GM12878 (cell line): ENCODE measurements at regions not wholly inside any gene's neighbourhood (a gene's known extent, or its start where the extent isn't known, plus 50 kb on each side); places are given as distances from the start of the nearest gene placed in this dataset.

Experiments used
- ATAC-seq: fragments of 200-7000 bp; cut with Tn5 transposase; 3 replicates; pipeline ENCODE4 v1.9.1; 2020; ENCODE audit warnings: mild to moderate bottlenecking, moderate library complexity
- BruUV-seq: library from RNA; stranded (reverse); fragments of 400-500 nt; replicated peaks from 2 replicates; lab custom pipeline; 2021; lab: Mats Ljungman, UMichigan
- CTCF ChIA-PET: fragments of 300-600 bp; sonication (Branson Sonifier 250); formaldehyde crosslinking; extraction: SDS; loops from one replicate; lab custom pipeline; 2021; ENCODE audit warnings: inconsistent platforms; lab: Yijun Ruan, JAX
- POLR2A ChIA-PET: fragments of 350-600 bp; formaldehyde crosslinking; extraction: SDS; loops from one replicate; lab custom pipeline; 2021; ENCODE audit warnings: inconsistent platforms; lab: Charles Lee
- RAD21 ChIA-PET: fragments of 300-600 bp; sonication (Branson Sonifier 250); formaldehyde crosslinking; loops from one replicate; lab custom pipeline; 2023; ENCODE audit warnings: antibody characterized with exemption; ENCODE audit not compliant: unreplicated experiment; lab: Charles Lee
- SMC1A ChIA-PET: fragments of 300-600 bp; sonication (Branson Sonifier 250); formaldehyde crosslinking; loops from one replicate; lab custom pipeline; 2023; ENCODE audit not compliant: unreplicated experiment, uncharacterized antibody; lab: Charles Lee
- DNase-seq: peaks from one replicate; pipeline ENCODE4 v3.0.0-alpha.2; 2011; ENCODE audit warnings: low read depth, low spot score
- FAIRE-seq: peaks from 3 replicates; lab custom pipeline; 2011; peaks lifted over from hg19 to GRCh38; lab: Jason Lieb, UNC
- H2AFZ ChIP-seq: 2 replicates; pipeline ENCODE4 v1.6.0; 2011; ENCODE audit warnings: low read depth, low read length, control low read depth; ENCODE audit not compliant: control insufficient read depth
- H3K27ac ChIP-seq: 2 replicates; pipeline ENCODE4 v1.5.1; 2011; ENCODE audit warnings: control low read depth; ENCODE audit not compliant: control insufficient read depth, insufficient read depth
- H3K27me3 ChIP-seq, 2 experiments: replicated peaks in 1 of 2; 2 replicates each; pipeline versions ENCODE4 v1.6.0 to v1.6.1; 2011; ENCODE audit warnings: low read length in 1 of 2; ENCODE audit not compliant: control insufficient read depth in 2 of 2, insufficient read depth in 2 of 2
- H3K36me3 ChIP-seq, 2 experiments: 2 replicates each; pipeline ENCODE4 v1.5.1; 2011; ENCODE audit warnings: low read length in 1 of 2; ENCODE audit not compliant: control insufficient read depth in 2 of 2, insufficient read depth in 2 of 2
- H3K4me1 ChIP-seq: 2 replicates; pipeline ENCODE4 v1.6.1; 2011; ENCODE audit warnings: mild to moderate bottlenecking, low read length, moderate library complexity, mixed read lengths; ENCODE audit not compliant: control insufficient read depth, insufficient read depth
- H3K4me2 ChIP-seq: 2 replicates; pipeline ENCODE4 v1.6.0; 2011; ENCODE audit warnings: control low read depth; ENCODE audit not compliant: control insufficient read depth, insufficient read depth
- H3K4me3 ChIP-seq: fragments of 200-600 bp; sonication (generic); 2 replicates; pipeline ENCODE4 v1.5.1; 2016
- H3K79me2 ChIP-seq: 2 replicates; pipeline ENCODE4 v1.6.0; 2011; ENCODE audit warnings: low read length; ENCODE audit not compliant: control insufficient read depth, insufficient read depth
- H3K9ac ChIP-seq: 2 replicates; pipeline ENCODE4 v1.8.0; 2011; ENCODE audit warnings: low read length, control low read depth, mixed read lengths; ENCODE audit not compliant: control insufficient read depth, insufficient read depth
- H3K9me3 ChIP-seq: replicated peaks from 3 replicates; pipeline ENCODE4 v1.5.1; 2011; ENCODE audit warnings: mild to moderate bottlenecking, low read length; ENCODE audit not compliant: control insufficient read depth, insufficient read depth
- H4K20me1 ChIP-seq: 2 replicates; pipeline ENCODE4 v1.6.0; 2011; ENCODE audit not compliant: control insufficient read depth, insufficient read depth
- BMI1 ChIP-seq: fragments of 450-650 bp; IDR thresholded peaks from 2 replicates; pipeline ENCODE4 v1.6.1; 2016; ENCODE audit warnings: mild to moderate bottlenecking, moderate library complexity, borderline replicate concordance
- CBX5 ChIP-seq: sonication (generic); IDR thresholded peaks from 2 replicates; pipeline ENCODE4 v1.6.1; 2016; ENCODE audit warnings: low read depth, moderate library complexity, mild to moderate bottlenecking, inconsistent platforms
- CREB1 ChIP-seq: IDR thresholded peaks from 2 replicates; pipeline ENCODE4 v1.6.1; 2012; ENCODE audit warnings: low read depth, mild to moderate bottlenecking, inconsistent platforms
- FOS ChIP-seq: IDR thresholded peaks from 3 replicates; pipeline ENCODE4 v1.6.1; 2011; ENCODE audit warnings: borderline replicate concordance; ENCODE audit not compliant: insufficient read length; ENCODE audit errors: extremely low read depth
- MYB ChIP-seq: fragments of 150-350 bp; IDR thresholded peaks from 2 replicates; pipeline ENCODE4 v1.6.1; 2014; ENCODE audit warnings: mild to moderate bottlenecking, low read depth, low read length, borderline replicate concordance
- MYC ChIP-seq: IDR thresholded peaks from 2 replicates; pipeline ENCODE4 v1.6.1; 2011; ENCODE audit warnings: mild to moderate bottlenecking, low read length, moderate library complexity, inconsistent platforms; ENCODE audit not compliant: insufficient read depth, insufficient replicate concordance, insufficient read length, severe bottlenecking
- PAX5 ChIP-seq: IDR thresholded peaks from 2 replicates; pipeline ENCODE4 v1.6.1; 2011; ENCODE audit warnings: low read depth, low read length, borderline replicate concordance
- POLR2A ChIP-seq: IDR thresholded peaks from 2 replicates; pipeline ENCODE4 v1.6.1; 2011; ENCODE audit warnings: low read depth, mild to moderate bottlenecking, low read length
- POLR2AphosphoS5 ChIP-seq: IDR thresholded peaks from 2 replicates; pipeline ENCODE4 v1.6.1; 2011; ENCODE audit warnings: mild to moderate bottlenecking, low read length, inconsistent platforms
- RCOR1 ChIP-seq: conservative IDR thresholded peaks from 2 replicates; pipeline ENCODE4 v1.6.1; 2012; ENCODE audit warnings: low read depth, low read length, improper control_type of control experiment
- RFX5 ChIP-seq: IDR thresholded peaks from 2 replicates; pipeline ENCODE4 v1.6.1; 2011; ENCODE audit warnings: low read depth, low read length, improper control_type of control experiment
- WGBS: methylation state at CpG from one replicate; pipeline ENCODE4 v1.1.6; 2016; ENCODE audit warnings: low lambda C conversion rate; ENCODE audit not compliant: insufficient replicate concordance, insufficient coverage; ENCODE audit errors: missing lambda C conversion rate; 5-methylcytosine and 5-hydroxymethylcytosine counted together
- in situ Hi-C: fragments of 300-500 bp; cut with MboI; formaldehyde crosslinking; loops from 9 replicates; pipeline ENCODE4 v1.14.3; 2018; ENCODE audit warnings: mixed read lengths
- intact Hi-C: fragments of 100-400 bp; cut with micrococcal nuclease; formaldehyde crosslinking; loops from one replicate; pipeline ENCODE4 v1.14.2; 2022; ENCODE audit not compliant: unreplicated experiment
- TF ChIP-seq, protein P1 (sequence below): IDR thresholded peaks from 2 replicates; pipeline ENCODE4 v1.6.1; 2012; ENCODE audit warnings: low read length, inconsistent platforms
- TF ChIP-seq, protein P2 (sequence below): fragments of 450-650 bp; IDR thresholded peaks from 2 replicates; pipeline ENCODE4 v1.6.1; 2017; ENCODE audit warnings: antibody characterized with exemption, mild to moderate bottlenecking, moderate library complexity
- TF ChIP-seq, protein P3 (sequence below): fragments of 450-650 bp; formaldehyde crosslinking; IDR thresholded peaks from 2 replicates; pipeline ENCODE4 v1.5.0; 2022; ENCODE audit warnings: mild to moderate bottlenecking, missing genetic modification characterization
- TF ChIP-seq, protein P4 (sequence below), 3 experiments: IDR thresholded peaks in 2 of 3; conservative IDR thresholded peaks in 1 of 3; 2 replicates each; pipeline ENCODE4 v1.5.1; 2011; ENCODE audit warnings: low read depth in 3 of 3, low read length in 3 of 3, mild to moderate bottlenecking in 3 of 3, control low read depth in 2 of 3, moderate library complexity in 2 of 3, inconsistent platforms in 1 of 3, mixed read lengths in 1 of 3; ENCODE audit not compliant: control insufficient read depth in 2 of 3, insufficient read depth in 1 of 3; ENCODE audit errors: extremely low read depth in 1 of 3

DNA sequence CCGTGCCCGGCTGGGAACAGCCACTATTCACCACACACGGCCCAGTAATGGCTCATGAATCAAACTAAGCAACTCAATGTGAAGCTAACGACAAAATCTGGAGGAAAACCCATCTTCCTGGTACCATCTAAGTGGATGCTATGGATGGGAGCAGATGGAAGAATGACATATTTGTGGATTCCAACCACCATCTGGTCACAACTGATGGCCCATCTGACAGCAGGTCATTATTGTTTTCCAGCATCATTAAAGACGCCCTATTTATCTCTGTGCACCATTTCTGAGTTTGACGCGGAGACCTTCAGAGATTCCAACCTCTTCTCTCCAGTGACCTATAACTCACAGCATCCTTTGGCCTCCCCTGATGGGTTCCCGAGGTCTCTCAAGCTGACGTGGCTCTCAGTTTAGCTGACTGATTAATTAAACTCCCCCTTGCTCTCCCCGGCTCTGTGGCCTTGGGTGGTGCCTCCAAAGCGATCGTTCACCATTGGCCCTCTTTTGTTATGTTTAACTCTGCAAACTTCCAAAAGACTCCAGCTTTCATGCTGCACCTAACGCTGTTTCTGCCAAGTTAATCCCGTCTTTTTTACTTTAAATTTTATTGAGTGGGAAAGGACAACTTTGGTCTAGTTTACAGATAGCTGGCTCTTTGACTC lies 1514.4 kb downstream of the BRD1 start:
- Histone ChIP-seq H3K79me2 (no peaks in the 10 kb centered on the region), H3K9me3 (no peaks in the 10 kb centered on the region; the same call in 2 of the 3 replicates), H3K4me1 (no peaks in the 10 kb centered on the region), H3K4me3 (no peak overlapping the region), H3K9ac (no peak overlapping the region), H3K36me3 (no peaks in the 10 kb centered on the region), H3K4me2 (no peak overlapping the region), H2AFZ (no peak overlapping the region), H3K27me3 (no peaks in the 10 kb centered on the region), H3K27ac (no peak overlapping the region), H4K20me1 (no peaks in the 10 kb centered on the region)
- CTCF ChIA-PET = no interaction called here
- RAD21 ChIA-PET = no interaction called here
- POLR2A ChIA-PET = no interaction called here
- in situ Hi-C loops = no loop called here
- BruUV-seq = no TSS peak
- intact Hi-C loops = no loop called here
- no peak for ATAC-seq
- no peak for FAIRE-seq
- SMC1A ChIA-PET = no interaction called here
- no peak for DNase-seq
- 42% methylated on average over 14 of the region's 14 CpGs for WGBS
- TF ChIP-seq CREB1 = no peak
- TF ChIP-seq POLR2AphosphoS5 = no peak
- TF ChIP-seq RCOR1 = no peak
- TF ChIP-seq, protein P1, sequence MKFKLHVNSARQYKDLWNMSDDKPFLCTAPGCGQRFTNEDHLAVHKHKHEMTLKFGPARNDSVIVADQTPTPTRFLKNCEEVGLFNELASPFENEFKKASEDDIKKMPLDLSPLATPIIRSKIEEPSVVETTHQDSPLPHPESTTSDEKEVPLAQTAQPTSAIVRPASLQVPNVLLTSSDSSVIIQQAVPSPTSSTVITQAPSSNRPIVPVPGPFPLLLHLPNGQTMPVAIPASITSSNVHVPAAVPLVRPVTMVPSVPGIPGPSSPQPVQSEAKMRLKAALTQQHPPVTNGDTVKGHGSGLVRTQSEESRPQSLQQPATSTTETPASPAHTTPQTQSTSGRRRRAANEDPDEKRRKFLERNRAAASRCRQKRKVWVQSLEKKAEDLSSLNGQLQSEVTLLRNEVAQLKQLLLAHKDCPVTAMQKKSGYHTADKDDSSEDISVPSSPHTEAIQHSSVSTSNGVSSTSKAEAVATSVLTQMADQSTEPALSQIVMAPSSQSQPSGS = no peak
- TF ChIP-seq RFX5 = no peak
- no peak for TF ChIP-seq FOS
- TF ChIP-seq MYC = no peak
- TF ChIP-seq, protein P2, sequence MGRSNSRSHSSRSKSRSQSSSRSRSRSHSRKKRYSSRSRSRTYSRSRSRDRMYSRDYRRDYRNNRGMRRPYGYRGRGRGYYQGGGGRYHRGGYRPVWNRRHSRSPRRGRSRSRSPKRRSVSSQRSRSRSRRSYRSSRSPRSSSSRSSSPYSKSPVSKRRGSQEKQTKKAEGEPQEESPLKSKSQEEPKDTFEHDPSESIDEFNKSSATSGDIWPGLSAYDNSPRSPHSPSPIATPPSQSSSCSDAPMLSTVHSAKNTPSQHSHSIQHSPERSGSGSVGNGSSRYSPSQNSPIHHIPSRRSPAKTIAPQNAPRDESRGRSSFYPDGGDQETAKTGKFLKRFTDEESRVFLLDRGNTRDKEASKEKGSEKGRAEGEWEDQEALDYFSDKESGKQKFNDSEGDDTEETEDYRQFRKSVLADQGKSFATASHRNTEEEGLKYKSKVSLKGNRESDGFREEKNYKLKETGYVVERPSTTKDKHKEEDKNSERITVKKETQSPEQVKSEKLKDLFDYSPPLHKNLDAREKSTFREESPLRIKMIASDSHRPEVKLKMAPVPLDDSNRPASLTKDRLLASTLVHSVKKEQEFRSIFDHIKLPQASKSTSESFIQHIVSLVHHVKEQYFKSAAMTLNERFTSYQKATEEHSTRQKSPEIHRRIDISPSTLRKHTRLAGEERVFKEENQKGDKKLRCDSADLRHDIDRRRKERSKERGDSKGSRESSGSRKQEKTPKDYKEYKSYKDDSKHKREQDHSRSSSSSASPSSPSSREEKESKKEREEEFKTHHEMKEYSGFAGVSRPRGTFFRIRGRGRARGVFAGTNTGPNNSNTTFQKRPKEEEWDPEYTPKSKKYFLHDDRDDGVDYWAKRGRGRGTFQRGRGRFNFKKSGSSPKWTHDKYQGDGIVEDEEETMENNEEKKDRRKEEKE = no peak
- TF ChIP-seq, protein P3, sequence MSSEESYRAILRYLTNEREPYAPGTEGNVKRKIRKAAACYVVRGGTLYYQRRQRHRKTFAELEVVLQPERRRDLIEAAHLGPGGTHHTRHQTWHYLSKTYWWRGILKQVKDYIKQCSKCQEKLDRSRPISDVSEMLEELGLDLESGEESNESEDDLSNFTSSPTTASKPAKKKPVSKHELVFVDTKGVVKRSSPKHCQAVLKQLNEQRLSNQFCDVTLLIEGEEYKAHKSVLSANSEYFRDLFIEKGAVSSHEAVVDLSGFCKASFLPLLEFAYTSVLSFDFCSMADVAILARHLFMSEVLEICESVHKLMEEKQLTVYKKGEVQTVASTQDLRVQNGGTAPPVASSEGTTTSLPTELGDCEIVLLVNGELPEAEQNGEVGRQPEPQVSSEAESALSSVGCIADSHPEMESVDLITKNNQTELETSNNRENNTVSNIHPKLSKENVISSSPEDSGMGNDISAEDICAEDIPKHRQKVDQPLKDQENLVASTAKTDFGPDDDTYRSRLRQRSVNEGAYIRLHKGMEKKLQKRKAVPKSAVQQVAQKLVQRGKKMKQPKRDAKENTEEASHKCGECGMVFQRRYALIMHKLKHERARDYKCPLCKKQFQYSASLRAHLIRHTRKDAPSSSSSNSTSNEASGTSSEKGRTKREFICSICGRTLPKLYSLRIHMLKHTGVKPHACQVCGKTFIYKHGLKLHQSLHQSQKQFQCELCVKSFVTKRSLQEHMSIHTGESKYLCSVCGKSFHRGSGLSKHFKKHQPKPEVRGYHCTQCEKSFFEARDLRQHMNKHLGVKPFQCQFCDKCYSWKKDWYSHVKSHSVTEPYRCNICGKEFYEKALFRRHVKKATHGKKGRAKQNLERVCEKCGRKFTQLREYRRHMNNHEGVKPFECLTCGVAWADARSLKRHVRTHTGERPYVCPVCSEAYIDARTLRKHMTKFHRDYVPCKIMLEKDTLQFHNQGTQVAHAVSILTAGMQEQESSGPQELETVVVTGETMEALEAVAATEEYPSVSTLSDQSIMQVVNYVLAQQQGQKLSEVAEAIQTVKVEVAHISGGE (CRISPR knock-in tag) = no peak
- TF ChIP-seq POLR2A = no peak
- no peak for TF ChIP-seq CBX5
- TF ChIP-seq, protein P4, sequence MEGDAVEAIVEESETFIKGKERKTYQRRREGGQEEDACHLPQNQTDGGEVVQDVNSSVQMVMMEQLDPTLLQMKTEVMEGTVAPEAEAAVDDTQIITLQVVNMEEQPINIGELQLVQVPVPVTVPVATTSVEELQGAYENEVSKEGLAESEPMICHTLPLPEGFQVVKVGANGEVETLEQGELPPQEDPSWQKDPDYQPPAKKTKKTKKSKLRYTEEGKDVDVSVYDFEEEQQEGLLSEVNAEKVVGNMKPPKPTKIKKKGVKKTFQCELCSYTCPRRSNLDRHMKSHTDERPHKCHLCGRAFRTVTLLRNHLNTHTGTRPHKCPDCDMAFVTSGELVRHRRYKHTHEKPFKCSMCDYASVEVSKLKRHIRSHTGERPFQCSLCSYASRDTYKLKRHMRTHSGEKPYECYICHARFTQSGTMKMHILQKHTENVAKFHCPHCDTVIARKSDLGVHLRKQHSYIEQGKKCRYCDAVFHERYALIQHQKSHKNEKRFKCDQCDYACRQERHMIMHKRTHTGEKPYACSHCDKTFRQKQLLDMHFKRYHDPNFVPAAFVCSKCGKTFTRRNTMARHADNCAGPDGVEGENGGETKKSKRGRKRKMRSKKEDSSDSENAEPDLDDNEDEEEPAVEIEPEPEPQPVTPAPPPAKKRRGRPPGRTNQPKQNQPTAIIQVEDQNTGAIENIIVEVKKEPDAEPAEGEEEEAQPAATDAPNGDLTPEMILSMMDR (IDR thresholded peaks at IDR 0.05 in 2 of 3, conservative IDR thresholded peaks at IDR 0.05 in 1 of 3; ENCODE audit: control insufficient read depth in 2 of 3, extremely low read depth in 1 of 3, insufficient read depth in 1 of 3, low read depth in 3 of 3, low read length in 3 of 3) = no peak
- no peak for TF ChIP-seq BMI1
- TF ChIP-seq PAX5 = no peak
- TF ChIP-seq MYB = no peak
